GM12892 (cell line): ENCODE measurements at regions not wholly inside any gene's neighbourhood (a gene's known extent, or its start where the extent isn't known, plus 50 kb on each side); places are given as distances from the start of the nearest gene placed in this dataset.

ENCODE experiments used
- POLR2A ChIP-seq: IDR thresholded peaks from 2 replicates; pipeline ENCODE4 v1.6.1; 2011; ENCODE audit warnings: low read depth, low read length, control low read depth
- POLR2AphosphoS5 ChIP-seq: IDR thresholded peaks from 2 replicates; pipeline ENCODE4 v1.6.1; 2011; ENCODE audit warnings: low read depth, low read length, control low read depth
- TAF1 ChIP-seq: IDR thresholded peaks from 2 replicates; pipeline ENCODE4 v1.6.1; 2011; ENCODE audit warnings: low read depth, mild to moderate bottlenecking, control low read depth, low read length, borderline replicate concordance

DNA sequence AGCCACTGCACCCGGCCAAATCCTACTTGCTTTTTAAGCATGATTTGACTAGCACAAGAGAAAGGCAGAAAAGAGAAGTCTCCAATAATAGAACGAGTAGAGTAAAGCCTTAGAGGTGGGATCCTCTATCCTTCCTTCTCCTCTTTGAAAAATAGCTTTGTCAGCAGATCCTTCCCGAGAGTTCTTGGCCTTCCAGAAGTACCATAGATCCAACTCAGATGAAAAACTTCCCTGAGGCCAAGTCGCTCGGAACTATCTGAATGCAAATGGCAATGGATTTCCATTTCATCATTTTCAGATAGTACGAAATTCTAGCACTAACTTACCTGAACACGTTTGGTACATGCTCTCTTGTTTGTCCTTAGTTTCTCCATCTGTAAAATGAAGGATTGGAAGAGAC lies 52.0 kb upstream of the SLIT3 start:
- TF ChIP-seq TAF1 (no peak), POLR2A (no peak), POLR2AphosphoS5 (no peak)
